Uterus (tissue), 2 donors: ENCODE measurements at regions not wholly inside any gene's neighbourhood (a gene's known extent, or its start where the extent isn't known, plus 50 kb on each side); places are given as distances from the start of the nearest gene placed in this dataset.

Experiments
- POLR2A ChIP-seq, 2 donors: fragments of 450-650 bp; IDR thresholded peaks; one replicate each; pipeline ENCODE4 v1.6.1; 2016; ENCODE audit warnings: antibody characterized with exemption in 2 of 2, mild to moderate bottlenecking in 1 of 2, moderate library complexity in 1 of 2
- TF ChIP-seq, protein P1 (sequence below), 4 experiments: fragments of 200-600 bp in 2 of 4; fragments of 450-650 bp in 2 of 4; sonication (generic) in 2 of 4; IDR thresholded peaks; one replicate each; pipeline ENCODE4 v1.5.1; 2016 to 2019; ENCODE audit warnings: antibody characterized with exemption in 4 of 4, mild to moderate bottlenecking in 2 of 4, moderate library complexity in 1 of 4

DNA sequence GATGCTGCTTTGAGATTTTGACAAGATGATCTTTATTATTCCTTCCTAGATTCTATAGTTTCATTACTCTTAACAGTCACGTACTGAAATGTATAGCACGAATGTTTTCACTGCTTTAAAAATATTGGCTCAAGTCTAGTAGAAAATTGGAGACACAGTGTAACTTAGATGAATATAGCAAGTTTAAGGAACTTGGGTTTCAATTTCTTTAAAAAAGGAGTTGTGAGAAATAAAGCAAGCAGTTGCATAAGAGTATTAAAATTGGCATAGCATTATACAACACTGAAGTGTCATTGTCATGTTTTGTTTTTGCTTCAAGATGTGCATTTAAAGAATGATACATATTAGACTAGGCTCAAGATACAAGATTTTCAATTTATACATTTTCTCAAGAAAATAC lies 624.8 kb upstream of the NOVA1 start:
- TF ChIP-seq, protein P1, sequence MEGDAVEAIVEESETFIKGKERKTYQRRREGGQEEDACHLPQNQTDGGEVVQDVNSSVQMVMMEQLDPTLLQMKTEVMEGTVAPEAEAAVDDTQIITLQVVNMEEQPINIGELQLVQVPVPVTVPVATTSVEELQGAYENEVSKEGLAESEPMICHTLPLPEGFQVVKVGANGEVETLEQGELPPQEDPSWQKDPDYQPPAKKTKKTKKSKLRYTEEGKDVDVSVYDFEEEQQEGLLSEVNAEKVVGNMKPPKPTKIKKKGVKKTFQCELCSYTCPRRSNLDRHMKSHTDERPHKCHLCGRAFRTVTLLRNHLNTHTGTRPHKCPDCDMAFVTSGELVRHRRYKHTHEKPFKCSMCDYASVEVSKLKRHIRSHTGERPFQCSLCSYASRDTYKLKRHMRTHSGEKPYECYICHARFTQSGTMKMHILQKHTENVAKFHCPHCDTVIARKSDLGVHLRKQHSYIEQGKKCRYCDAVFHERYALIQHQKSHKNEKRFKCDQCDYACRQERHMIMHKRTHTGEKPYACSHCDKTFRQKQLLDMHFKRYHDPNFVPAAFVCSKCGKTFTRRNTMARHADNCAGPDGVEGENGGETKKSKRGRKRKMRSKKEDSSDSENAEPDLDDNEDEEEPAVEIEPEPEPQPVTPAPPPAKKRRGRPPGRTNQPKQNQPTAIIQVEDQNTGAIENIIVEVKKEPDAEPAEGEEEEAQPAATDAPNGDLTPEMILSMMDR (IDR thresholded peaks at IDR 0.05): no peak
- no peak for TF ChIP-seq POLR2A (IDR thresholded peaks at IDR 0.05)
